ENCODE measurements at regions not wholly inside any gene's neighbourhood (a gene's known extent, or its start where the extent isn't known, plus 50 kb on each side); places are given as distances from the start of the nearest gene placed in this dataset.

DNA sequence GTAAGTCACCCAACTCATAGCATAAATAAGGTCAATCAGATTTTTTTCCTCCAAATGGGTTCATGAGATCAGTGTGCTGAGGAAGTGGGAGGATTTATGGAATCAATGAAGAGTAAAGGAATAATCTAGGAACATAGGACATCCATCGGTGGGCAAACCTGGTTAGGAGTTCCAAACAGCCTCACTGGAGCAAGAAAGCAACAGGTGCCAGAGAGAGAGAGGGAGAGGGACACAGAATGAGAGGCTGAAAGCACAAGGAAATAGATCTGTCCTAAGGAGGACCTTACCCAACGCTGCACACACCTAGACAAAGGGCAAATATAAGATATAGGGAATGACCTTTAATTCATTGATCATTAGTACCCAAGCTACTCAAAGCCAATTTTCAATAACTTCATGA, 119.5 kb upstream of the ANKRD1 start:
- DNase-seq, result no peak

DNA sequence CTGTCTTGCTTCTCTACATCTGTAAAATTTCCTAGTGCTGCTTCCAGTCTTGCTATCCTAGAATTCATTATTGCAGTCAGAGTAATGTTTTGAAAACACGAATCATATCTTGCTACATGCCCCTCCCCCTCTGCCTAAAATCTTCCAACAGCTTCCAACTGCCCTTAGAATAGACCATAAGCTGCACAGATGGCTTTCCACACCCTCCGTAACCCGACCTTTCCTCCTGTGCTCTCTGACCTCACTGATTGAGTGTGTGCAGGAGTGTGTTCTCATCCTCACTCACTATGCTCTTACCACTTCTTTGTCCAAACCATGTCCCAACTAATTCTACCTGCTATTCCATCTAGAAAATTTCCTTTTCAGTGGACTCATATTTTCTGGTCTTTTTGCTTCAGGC, 121.2 kb upstream of the ANKRD1 start:
- DNase-seq, result no peak

DNA sequence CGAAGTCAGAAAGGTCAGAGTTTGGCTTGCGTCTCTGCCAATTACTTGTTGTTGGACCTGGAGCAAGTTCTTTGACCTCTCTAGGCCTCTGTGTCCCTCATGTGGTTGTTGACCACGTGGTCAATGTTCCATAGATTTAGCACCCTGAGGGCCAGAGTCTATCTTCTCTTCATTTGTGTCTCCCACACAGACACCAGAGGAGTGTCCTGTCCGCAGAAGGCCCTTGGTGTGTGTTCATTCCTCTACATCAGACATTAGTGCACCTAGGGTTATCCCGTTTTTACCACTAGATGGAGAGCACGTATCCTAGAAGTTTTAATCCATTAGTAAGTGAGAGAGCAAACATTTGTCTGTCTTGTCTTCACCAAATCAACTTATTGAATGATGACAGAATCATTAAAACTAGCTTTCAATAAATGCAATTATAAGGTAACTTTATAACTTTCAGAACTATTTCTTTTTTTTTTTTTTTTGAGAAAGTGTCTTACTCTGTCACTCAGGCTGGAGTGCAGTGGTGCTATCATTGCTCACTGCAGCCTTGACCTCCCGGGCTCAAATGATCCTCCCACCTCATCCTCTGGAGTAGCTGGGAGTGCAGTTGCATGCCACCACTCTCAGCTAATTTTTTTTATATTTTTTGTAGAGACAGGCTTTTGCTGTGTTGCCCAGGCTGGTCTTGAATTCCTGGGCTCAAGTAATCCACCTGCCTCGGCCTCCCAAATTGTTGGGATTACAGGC, 122.5 kb upstream of the ANKRD1 start:
- peak; percentile 36 for DNase-seq

DNA sequence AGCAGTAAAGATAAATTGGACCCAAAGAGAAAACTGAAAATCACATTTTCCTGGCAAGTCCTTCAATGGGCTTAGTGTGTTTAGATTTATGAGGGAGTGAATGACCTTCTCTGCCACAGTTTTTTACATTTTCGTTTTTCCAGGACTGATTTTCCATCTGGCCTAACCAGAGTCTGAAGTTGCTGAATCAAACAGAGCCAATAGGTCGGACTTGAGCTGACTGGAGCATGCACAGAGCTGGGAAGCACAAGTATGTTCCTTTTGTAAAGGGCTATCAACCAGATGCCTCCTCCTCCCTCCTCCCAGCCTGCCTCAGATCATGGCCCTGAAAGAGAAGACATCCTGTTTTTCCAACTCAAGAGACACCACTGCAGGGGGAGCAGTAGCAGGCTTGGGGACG, 126.0 kb upstream of the ANKRD1 start:
- no peak for DNase-seq

DNA sequence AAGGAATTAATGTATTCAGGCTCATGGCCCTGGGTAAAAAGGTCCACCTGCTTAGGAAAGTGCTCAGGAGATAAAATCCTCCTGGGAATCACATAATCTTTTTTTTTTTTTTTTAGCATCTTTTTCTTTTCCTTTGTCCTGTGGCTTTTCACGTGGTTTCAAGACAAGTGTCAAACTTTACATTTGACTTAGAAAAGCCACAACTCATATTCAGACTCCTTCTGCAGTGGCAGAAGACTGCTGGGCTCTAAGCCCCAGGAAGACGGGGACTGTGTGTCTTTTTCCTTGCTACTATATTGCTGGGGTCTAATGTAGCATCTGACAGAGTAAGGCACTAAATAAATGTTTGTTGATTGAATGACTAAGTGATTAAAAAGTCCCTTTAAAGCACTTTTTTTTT, 127.5 kb upstream of the ANKRD1 start:
- DNase-seq, result no peak

DNA sequence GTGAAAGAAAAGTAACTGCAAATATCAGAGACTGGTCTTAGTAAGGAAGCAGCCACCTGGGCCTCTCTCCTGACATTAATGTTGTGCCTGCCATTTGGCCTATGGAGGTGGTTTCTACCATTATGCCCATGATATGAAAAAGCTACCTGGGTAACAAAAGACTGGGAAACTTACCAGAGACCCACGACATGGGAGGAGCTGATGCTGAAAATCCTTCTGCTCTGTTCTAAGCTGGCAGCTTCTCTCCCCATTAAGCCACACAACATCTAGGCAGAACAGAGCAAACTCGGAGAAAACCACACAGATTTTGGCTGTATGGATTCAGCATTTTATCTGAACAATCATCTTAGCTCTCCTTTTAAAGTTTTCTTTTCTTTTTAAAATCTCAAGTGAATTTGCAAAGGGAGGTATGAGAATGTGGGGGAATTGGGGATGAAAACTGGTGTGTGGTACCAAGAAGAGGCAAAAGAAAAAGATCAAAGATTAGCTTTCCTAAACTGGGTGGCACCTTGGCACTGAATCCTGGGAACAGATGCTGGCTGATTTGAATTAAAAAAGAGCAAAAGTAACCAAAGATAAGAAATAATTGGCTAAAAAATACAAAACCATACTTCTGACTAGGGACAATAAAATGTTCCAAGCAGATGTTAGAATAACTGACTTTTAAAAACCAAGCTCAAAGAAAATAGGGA, 128.6 kb upstream of the ANKRD1 start:
- peak; percentile 62 for DNase-seq

DNA sequence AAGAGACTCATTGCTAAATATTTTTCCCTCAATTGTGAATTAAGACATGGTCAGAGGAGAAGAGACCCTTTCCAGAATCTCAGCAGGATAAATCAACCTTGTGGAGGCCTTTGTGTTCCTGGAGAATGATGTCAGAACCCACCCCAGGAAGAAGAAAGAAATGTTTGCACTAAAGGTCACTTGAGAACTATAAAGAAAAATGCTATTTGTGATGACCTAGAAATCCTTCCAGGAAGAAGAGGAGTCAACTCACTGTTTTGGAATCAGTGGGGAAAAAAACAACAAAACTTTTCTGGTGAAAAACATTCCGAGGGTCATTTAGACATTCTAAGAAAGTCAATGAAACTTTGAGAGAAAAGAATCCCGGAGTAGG, 129.1 kb upstream of the ANKRD1 start:
- DNase-seq, result peak; percentile 60

DNA sequence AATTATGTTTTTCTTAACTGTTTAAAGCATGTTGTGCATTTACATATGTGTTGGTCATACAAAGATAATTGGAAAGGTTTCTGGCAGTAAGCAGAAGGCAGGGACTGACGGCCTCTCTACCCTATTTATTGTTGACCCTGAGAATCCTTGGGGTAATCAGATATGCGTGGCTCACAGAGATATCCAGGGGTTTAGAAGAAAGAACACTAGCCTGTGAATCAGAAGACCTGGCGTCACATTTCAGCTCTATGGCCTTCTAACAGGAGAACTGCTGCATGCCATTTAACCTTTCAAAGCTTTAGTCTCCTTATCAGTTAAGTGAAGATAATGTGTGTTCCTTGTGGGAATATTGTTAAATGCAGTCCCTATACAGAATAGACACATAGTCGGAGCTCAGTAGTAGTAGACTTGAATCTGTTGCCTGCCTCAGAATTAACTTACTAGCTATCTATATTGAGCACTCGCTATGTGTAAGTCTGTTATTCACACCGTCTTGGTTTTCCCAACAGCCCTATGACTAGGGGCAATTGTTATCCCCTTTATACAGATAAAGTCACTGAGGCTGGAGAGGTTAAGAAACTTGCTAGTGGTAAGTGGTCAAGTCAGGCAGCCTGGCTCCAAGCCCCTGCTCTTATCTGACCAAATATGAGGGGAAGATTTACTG, 129.6 kb upstream of the ANKRD1 start:
- no peak for DNase-seq

DNA sequence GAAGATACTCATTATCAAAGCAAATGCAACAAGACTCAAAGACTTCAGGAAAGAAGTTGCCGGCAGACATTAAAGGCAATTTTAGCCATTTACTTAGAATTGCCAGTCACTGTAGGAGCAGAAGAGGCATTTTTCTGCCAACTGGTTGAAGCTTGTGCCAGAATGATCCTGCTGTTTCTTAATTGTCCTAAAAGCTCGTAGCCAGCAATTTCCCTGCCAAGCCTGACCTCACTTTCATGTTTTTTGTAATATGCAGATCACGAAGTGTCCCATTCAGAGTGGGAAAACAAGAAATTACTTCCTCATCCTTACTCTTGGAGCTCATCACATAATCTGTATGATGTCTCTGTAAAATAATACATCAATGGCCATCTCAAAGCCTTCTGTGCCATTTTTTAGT, 130.9 kb upstream of the ANKRD1 start:
- peak; percentile 95 for DNase-seq

DNA sequence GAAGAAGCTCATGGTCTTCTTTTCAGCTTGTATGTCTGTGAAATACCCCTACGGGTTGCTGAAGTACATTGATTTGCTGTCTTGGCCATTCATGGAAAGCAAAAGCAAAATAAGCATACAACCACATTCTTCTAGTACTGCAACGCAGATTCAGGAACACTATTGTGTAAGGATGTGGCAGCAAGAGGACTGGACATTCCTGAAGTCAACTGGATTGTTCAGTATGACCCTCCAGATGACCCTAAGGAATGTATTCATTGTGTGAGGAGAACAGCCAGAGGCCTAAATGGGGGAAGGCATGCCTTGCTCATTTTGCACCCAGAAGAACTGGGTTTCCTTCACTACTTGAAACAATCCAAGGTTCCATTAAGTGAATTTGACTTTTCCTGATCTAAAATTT, 133.4 kb upstream of the ANKRD1 start:
- no peak for DNase-seq

DNA sequence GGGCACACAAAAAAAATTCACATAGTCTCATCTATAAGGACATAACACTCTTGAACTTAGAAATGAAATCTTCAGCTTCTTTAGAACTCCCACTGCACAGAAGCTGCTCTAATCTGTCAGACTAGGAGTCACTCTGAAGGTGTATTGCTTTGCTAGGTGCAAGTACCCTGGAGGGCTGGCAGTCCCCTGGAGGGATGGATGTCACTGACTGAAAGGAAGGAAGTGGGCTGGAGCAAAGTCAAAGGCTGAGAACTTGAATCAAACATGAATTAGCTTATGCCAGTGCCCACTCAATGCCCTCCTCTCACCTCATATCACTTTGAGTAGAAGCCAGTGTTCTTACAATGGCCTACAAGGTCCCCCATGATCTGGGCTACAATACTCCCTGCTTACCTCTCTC, 140.3 kb upstream of the ANKRD1 start:
- DNase-seq, result no peak

DNA sequence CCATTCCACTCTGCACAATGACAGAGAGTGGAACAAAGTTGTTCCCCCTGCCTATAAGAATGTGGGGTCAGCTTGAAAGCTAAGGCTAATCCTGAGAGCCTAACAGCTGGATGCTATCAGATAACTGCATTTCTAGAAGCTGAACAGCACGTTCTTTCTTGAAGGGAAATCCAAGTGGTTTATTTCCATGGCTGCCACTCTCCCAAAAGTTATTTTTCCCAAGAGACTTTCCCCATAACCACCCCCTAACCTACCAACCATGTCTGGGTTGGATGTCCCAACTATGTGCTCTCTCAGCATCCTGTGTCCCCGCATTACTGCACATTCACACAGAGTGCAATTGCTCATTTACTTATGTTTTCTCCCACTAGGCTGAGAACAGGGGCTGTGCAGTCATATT, 140.7 kb upstream of the ANKRD1 start:
- DNase-seq, result no peak

DNA sequence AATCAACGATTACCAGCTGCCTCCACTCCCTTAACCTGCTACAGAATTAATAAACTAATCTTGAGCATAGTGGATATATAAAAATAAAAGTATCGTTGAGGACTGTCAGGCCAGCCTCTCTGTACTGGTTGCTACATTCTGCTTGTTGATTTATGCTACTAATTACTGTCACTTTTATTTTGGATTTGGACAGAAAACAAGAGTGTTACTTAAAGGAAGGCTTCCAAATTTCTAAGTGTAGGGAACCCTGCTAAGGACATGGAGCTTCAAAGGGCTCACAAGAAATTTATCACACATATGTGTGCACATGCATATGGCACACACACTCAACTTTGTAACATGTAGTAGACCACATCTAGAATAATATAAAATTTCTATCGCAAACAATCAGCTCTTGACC, 141.2 kb upstream of the ANKRD1 start:
- peak; percentile 40 for DNase-seq

DNA sequence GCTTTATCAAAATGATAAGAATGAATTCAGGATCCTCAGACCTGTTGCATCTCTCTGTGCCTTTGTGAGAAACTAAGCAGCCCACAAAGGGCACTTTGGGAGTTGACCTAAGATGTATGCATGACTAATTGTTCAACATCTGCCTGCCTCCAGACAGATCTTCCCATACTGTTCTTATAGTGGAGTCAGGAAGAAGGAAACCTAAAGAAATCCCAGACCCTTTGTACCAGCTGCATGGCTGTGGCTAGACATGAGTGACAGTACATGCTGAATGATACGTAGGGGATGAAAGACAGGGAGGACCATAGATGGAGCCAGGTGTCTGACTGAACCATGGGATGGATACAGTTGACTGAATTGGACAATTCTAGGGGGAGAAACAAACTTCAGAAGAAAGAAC, 148.7 kb upstream of the PCGF5 start:
- no peak for DNase-seq

DNA sequence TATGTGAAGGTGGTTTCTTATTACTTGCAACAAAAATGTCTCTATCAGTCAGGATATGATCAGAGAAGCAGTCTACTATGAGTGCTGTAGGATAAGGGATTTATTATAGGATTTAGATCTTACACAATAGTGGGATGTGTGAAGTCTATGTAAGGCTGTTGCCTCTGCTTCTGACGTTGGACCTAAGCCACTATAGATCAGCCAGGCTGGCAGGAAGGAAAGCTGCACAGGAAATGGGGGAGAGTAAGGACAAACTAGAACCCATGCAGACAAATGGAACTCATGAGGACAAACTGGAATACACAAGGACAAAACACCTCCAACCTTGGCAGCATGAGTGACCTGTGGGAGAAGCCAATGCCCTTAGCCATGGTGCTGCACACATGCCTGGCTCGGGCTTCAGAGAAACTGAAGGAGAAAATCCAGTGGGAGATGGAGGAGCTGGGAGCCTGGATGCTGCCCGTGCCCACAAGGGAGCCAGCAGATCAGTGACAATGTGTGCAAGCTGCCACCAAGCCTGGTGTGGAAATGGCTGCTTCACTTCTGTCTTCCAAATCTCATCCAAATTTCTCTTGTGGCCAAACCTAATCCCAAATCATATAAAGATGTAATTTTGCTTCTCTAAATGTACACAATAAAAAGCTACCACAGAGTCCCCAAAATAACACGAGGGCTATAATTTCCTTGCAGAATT, 147.0 kb upstream of the PCGF5 start:
- DNase-seq, result no peak

DNA sequence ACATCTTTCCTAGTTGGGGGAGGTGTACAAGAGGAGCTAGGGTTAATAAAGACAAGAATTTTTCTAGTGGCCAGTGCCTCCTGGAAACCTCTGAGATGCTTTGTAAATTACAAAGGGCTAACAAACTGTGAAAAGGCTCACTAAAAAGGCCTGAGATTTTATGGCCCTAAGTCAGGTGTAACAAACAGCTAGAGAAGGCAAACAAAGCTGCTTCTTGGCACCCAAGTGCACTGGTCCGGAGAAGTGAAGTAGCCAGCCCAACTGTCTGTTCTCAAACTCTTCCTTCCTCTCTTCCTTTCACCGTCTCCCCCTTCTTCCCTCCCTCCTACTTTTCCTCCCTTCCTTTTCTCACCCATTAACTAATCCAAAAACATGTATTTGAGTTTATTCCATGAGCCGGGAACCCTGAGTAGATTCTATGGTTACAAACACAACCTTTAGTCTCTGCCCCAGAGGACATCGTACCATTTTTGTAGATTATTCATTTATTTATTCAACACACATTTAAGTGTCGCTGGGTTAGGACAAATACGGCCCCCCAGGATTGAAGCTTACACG, 143.4 kb upstream of the PCGF5 start:
- DNase-seq, result no peak

DNA sequence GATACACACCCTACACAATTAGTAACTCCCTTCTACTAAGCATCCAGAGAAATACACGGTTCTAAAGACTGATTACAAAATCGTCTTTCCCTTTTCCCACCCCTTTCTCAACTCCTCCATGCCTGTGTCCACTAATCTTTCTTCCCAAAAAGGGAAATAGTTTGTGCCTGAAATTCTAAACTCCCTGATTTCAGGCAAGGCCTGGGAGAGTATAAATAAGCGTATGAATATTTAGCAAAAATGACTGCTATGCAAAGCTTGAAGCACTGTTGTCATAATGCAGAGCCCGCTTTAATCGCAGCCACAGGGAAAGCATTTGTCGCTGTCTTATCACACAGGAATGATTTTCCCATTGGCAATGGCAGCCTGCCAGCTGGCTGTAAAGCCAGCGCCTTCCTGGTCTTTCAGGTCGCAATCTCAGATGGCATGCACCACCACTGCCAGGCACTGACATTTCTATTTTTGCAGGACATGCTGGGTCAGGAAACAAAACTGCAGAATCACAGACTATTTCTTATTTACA, 142.9 kb upstream of the PCGF5 start:
- peak; percentile 5 for DNase-seq

DNA sequence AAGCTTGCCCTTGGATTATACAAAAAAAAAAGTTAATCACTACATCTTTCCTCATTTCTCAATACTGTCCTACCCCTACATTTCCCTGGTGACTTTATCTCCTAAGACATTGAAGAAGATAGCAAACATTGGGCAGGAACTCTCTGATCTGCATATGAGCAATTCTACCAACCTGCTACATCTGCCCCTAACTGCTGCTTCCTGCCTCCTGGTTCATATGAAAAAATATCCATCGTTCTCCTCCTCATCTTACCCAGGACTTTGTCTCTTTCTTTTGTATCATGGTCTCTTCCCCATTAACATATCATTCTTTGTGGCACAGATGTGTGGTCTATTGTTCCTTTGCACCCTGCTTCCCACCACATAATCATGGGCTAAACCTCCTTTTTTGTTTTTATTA, 139.7 kb upstream of the PCGF5 start:
- no peak for DNase-seq

DNA sequence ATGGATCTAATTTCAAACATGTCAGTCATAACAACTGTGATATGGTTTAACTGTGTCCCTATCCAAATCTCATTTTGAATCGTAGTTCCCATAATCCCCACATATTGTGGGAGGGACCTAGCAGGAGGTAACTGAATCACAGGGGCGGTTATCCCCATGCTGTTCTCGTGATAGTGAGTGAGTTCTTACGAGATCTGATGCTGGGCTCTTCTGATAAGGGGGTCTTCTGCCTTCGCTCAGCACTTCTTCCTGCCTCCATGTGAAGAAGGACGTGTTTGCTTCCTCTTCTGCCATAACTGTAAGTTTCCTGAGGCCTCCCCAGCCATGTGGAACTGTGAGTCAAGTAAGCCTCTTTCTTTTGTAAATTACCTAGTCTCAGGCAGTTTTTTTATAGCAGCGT, 138.0 kb upstream of the PCGF5 start:
- no peak for DNase-seq

DNA sequence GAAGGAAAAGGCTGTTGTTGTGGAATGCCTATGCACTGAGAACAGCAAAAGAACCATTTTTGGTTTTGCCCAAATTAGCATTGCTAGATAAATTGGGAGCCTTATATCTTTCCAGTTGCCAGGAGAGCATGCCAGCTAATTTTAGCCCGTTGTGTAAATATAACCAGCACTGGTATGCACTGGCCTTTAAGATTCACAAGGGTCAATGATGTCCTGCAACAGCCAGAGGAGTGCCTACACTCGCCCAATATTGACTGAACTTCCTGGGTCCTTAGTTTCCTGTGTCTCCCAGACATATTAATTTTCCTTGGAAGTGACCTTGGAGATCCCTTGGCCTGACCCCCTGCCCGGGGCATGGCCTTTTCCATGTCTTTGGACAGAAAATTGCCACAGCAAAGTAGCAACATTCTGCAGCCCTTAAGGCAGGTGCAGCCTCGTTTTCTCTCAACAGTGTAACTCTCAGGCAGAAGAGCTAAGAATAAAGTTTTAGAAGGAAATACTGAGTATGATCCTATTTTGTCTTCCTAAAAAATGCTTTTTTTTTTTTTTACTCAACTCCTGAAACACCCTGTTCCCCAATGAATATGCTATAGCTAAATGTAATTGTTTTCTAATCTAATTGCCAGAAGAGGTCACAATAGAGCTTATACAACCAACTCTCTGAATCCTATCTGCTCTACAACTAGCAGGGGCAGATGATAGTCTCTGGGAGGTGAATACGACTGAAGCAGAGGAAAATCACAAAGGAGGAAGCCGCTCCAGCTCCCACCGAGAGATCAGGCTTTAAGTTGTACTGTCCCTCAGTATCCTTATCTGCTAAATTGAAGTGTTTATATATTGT, 131.9 kb upstream of the PCGF5 start:
- no peak for DNase-seq

DNA sequence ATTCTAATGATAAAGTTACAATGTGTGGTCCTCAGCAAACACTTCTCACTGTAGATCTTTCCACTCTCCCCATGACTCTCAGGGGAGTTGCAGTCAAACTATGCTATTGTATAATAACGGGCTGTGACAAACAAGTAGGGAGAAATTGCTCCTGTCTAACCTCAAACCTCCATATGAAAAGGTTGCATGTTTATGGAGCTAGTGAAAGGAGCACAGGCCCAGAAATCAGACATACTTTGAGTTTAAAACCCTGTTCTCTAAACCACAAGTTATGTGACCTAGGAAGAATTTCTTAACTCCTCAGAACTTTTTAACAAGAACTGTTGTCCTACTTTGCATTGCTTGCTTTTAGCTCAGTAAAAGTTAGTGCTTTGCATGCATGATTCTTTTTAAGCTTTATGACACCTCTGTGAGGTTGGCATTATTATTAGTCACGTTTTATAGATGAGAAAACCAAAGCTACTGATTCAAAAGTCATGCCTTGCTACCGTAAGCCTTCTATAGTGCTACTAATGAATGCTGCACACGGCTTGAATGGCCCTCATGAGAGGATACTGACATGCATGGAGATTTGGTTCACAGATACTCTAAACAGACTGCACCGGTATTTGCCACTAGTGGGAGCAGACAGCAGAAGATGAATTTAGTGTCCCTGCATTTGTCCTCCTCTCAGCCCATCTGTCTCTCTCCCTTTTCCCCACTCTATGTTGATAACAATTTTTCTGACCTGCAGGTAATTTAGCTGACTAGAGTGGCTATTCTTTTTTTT, 129.5 kb upstream of the PCGF5 start:
- DNase-seq, result no peak
